WTC11 (cell line): ENCODE measurements at regions not wholly inside any gene's neighbourhood (a gene's known extent, or its start where the extent isn't known, plus 50 kb on each side); places are given as distances from the start of the nearest gene placed in this dataset.

Experiments used
- ATF2 ChIP-seq: sonication (generic); formaldehyde crosslinking; IDR thresholded peaks from 2 replicates; pipeline ENCODE4 v1.8.1; 2022; ENCODE audit warnings: low read depth, missing genetic modification reagents, borderline replicate concordance
- CREB1 ChIP-seq: sonication (generic); formaldehyde crosslinking; IDR thresholded peaks from 2 replicates; pipeline ENCODE4 v1.8.0; 2023; ENCODE audit warnings: mild to moderate bottlenecking, missing genetic modification reagents
- ESRRA ChIP-seq: sonication (generic); formaldehyde crosslinking; IDR thresholded peaks from 2 replicates; pipeline ENCODE4 v1.8.1; 2022; ENCODE audit warnings: mild to moderate bottlenecking, missing genetic modification reagents, borderline replicate concordance
- JUN ChIP-seq: sonication (generic); formaldehyde crosslinking; IDR thresholded peaks from 2 replicates; pipeline ENCODE4 v1.8.0; 2023; ENCODE audit warnings: mild to moderate bottlenecking, missing genetic modification reagents
- MXD4 ChIP-seq: fragments of 250-450 bp; sonication (Bioruptor Pico); IDR thresholded peaks from 2 replicates; pipeline ENCODE4 v1.8.0; 2021; ENCODE audit warnings: mild to moderate bottlenecking, moderate library complexity, borderline replicate concordance
- NFE2L1 ChIP-seq: sonication (generic); formaldehyde crosslinking; IDR thresholded peaks from 2 replicates; pipeline ENCODE4 v1.8.1; 2023; ENCODE audit warnings: missing genetic modification reagents
- TEAD4 ChIP-seq: sonication (generic); formaldehyde crosslinking; IDR thresholded peaks from 2 replicates; pipeline ENCODE4 v1.8.0; 2022; ENCODE audit warnings: mild to moderate bottlenecking, missing genetic modification reagents
- ZSCAN18 ChIP-seq: fragments of 250-450 bp; sonication (Bioruptor Pico); IDR thresholded peaks from 2 replicates; pipeline ENCODE4 v2.1.2; 2022; ENCODE audit warnings: mild to moderate bottlenecking, moderate library complexity
- TF ChIP-seq, protein P1 (sequence below): fragments of 200-600 bp; IDR thresholded peaks from 2 replicates; pipeline ENCODE4 v1.8.0; 2022; ENCODE audit warnings: antibody characterized with exemption

- TF ChIP-seq ZSCAN18 (CRISPR knock-in tag) (no peak), CREB1 (CRISPR knock-in tag) (no peak), MXD4 (no peak), ATF2 (CRISPR knock-in tag) (no peak), ESRRA (CRISPR knock-in tag) (no peak), JUN (no peak), NFE2L1 (CRISPR knock-in tag) (no peak), TEAD4 (CRISPR knock-in tag) (no peak)
- TF ChIP-seq, protein P1, sequence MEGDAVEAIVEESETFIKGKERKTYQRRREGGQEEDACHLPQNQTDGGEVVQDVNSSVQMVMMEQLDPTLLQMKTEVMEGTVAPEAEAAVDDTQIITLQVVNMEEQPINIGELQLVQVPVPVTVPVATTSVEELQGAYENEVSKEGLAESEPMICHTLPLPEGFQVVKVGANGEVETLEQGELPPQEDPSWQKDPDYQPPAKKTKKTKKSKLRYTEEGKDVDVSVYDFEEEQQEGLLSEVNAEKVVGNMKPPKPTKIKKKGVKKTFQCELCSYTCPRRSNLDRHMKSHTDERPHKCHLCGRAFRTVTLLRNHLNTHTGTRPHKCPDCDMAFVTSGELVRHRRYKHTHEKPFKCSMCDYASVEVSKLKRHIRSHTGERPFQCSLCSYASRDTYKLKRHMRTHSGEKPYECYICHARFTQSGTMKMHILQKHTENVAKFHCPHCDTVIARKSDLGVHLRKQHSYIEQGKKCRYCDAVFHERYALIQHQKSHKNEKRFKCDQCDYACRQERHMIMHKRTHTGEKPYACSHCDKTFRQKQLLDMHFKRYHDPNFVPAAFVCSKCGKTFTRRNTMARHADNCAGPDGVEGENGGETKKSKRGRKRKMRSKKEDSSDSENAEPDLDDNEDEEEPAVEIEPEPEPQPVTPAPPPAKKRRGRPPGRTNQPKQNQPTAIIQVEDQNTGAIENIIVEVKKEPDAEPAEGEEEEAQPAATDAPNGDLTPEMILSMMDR, result no peak
Measured at GRCh38 chr4:81870275-81870674, 398.6 kb upstream of the RASGEF1B start.
